ENCODE measurements at regions not wholly inside any gene's neighbourhood (a gene's known extent, or its start where the extent isn't known, plus 50 kb on each side); places are given as distances from the start of the nearest gene placed in this dataset.

DNA sequence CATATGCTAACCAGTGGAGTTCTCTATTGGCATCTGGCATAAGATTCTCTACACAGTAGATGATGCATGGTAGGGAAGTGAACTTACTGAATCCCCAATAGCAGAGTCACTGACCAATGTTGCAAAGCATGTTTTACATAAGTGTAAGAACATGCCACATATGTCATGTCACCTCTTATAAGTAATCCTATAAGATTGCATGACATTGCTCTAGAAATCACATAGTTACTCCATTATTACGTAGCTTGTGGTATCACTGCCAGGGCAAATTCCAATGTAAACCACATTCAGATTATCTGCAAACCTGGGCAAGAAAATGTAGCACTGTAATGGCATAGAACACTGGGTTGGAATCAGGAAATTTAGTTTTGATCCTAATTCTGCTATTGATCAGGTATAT lies 198.2 kb upstream of the UMPS start:
- no peaks in the 10 kb centered on the region for H3K36me3 ChIP-seq (ENCODE audit: control insufficient read depth, insufficient read depth, low read length)
- TF ChIP-seq, protein P1, sequence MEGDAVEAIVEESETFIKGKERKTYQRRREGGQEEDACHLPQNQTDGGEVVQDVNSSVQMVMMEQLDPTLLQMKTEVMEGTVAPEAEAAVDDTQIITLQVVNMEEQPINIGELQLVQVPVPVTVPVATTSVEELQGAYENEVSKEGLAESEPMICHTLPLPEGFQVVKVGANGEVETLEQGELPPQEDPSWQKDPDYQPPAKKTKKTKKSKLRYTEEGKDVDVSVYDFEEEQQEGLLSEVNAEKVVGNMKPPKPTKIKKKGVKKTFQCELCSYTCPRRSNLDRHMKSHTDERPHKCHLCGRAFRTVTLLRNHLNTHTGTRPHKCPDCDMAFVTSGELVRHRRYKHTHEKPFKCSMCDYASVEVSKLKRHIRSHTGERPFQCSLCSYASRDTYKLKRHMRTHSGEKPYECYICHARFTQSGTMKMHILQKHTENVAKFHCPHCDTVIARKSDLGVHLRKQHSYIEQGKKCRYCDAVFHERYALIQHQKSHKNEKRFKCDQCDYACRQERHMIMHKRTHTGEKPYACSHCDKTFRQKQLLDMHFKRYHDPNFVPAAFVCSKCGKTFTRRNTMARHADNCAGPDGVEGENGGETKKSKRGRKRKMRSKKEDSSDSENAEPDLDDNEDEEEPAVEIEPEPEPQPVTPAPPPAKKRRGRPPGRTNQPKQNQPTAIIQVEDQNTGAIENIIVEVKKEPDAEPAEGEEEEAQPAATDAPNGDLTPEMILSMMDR (IDR thresholded peaks at IDR 0.05; ENCODE audit: insufficient read depth, low read length, severe bottlenecking) = no peak
- no peak overlapping the region for H3K4me3 ChIP-seq (ENCODE audit: low read depth, low read length)
- FAIRE-seq (no peak), DNase-seq (ENCODE audit: low read depth) (peak; percentile 56)
- H3K27me3 ChIP-seq (ENCODE audit: control insufficient read depth, insufficient read depth, low read length) = peaks cover 7% of the 10 kb centered on the region

DNA sequence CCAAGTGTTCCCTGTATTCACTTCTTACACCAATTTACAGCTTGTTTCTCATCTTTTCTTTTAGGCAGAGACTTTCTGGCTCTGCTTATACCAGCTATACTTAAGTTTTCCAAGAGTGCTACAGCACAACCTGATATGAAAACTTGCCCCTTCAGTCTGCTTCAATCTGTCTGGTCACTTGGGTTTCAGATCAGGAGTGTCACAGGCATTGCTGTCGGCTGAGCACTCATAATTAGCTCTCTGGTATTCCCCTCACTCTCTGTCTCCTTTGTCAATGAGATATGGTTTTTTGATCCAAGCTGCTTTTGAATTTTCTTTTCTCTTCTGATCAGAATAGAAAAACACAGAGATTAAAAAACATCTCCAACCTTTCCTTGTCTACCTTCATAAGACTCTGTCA lies 194.9 kb upstream of the UMPS start:
- Histone ChIP-seq H3K27me3 (ENCODE audit: control insufficient read depth, insufficient read depth, low read length) (peaks cover 14% of the 10 kb centered on the region), H3K4me3 (ENCODE audit: low read depth, low read length) (no peak overlapping the region), H3K36me3 (ENCODE audit: control insufficient read depth, insufficient read depth, low read length) (no peaks in the 10 kb centered on the region)
- FAIRE-seq (no peak), DNase-seq (ENCODE audit: low read depth) (no peak)
- TF ChIP-seq, protein P1 (IDR thresholded peaks at IDR 0.05; ENCODE audit: insufficient read depth, low read length, severe bottlenecking) = no peak

DNA sequence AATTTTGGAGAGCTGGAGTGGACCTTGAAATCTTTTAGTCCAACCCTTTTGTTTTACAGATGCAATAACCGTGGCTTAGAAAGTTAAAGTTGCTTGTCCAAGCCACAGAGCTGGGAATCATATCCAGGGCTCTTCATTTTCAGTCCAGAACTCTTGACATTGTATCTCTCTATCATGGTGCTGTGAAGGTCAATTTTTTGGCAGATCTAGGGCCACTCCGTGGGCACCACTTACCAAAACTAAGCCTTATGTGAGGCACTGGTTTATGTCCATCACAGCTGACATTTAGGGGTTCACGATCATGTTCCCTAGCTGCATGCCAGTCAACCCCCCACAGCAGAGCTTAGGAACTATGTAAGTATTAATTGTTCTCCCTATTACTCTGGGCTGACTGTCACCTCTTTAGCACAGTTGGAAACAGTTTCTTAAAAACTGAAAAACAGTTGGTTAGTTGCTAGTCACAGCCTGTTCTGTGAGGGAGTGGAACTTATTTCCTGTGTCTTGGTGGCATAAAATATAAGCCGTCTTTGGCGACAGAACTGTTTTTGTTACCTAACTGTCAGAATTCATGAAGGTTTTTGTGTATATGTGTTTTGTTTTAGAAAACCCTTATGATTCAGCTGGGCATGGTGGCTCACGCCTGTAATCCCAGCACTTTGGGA lies 189.6 kb upstream of the UMPS start:
- H3K27me3 ChIP-seq (ENCODE audit: control insufficient read depth, insufficient read depth, low read length) = peaks cover 17% of the 10 kb centered on the region
- H3K36me3 ChIP-seq (ENCODE audit: control insufficient read depth, insufficient read depth, low read length) = no peaks in the 10 kb centered on the region
- no peak for DNase-seq (ENCODE audit: low read depth)
- H3K4me3 ChIP-seq (ENCODE audit: low read depth, low read length) = no peak overlapping the region
- no peak for FAIRE-seq
- TF ChIP-seq, protein P1 (IDR thresholded peaks at IDR 0.05; ENCODE audit: insufficient read depth, low read length, severe bottlenecking) = no peak

DNA sequence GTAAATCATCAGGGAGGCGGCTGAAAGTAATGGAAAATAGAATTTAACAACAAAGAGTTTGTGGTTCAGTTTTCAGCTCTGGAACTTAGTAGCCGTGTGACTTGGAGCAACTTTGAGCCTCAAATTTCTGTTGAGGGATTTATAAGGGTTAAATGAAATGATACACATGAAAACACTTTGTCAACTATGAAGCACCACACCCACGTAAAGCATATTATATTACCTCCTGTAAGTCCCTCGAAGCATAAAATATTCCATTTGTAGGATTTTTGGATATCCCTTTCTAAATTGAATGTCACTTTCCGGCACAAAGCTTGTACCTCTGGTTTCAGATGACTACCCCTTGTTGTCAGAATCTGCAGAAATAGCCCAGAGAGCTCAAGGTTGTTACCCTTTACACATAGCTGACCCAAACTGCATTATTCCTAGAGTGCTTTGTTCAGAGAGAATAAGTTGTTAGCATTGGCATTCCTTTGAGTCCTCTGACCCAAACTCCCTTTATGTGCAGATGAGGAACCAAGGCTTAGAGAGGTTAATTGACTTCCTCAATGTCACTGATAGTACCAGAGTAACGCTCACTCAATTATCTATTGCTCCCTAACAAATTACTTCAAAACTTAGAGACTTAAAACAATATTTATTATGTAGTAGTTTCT lies 187.9 kb upstream of the UMPS start:
- TF ChIP-seq, protein P1 (IDR thresholded peaks at IDR 0.05; ENCODE audit: insufficient read depth, low read length, severe bottlenecking) = no peak
- Histone ChIP-seq H3K36me3 (ENCODE audit: control insufficient read depth, insufficient read depth, low read length) (no peaks in the 10 kb centered on the region), H3K27me3 (ENCODE audit: control insufficient read depth, insufficient read depth, low read length) (peaks cover 22% of the 10 kb centered on the region), H3K4me3 (ENCODE audit: low read depth, low read length) (no peak overlapping the region)
- no peak for DNase-seq (ENCODE audit: low read depth)
- FAIRE-seq = peak; percentile 18

DNA sequence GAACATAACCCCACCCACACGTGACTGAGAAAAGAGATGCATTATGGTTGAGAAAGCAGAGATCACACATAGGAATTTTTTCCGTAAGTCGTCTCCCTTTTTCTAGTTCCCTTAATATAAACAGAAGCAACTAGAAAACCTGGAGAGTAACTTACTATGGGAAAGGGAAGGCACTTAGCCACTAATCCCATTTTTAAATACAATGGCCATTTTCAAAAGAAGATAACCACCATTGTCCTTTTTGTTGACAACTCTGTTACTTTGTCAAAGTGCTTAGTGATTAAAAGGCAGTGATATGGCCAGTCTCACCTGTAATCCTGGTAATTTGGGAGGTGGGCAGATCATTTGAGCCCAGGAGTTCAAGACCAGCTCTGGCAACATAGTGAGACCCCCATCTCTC lies 184.4 kb upstream of the UMPS start:
- FAIRE-seq = no peak

More for the DNA sequence above, 184.4 kb upstream of the UMPS start:
- no peaks in the 10 kb centered on the region for H3K36me3 ChIP-seq (ENCODE audit: control insufficient read depth, insufficient read depth, low read length)
- no peak overlapping the region for H3K4me3 ChIP-seq (ENCODE audit: low read depth, low read length)
- no peak for DNase-seq (ENCODE audit: low read depth)
- peaks cover 11% of the 10 kb centered on the region for H3K27me3 ChIP-seq (ENCODE audit: control insufficient read depth, insufficient read depth, low read length)
- TF ChIP-seq, protein P1 (IDR thresholded peaks at IDR 0.05; ENCODE audit: insufficient read depth, low read length, severe bottlenecking) = no peak

Measured in bronchial epithelial cell (primary cell).